ENCODE measurements at regions not wholly inside any gene's neighbourhood (a gene's known extent, or its start where the extent isn't known, plus 50 kb on each side); places are given as distances from the start of the nearest gene placed in this dataset.
A peak's percentile ranks its signal among the peaks of the same experiment; 100 is the strongest.

GRCh38 chr18:78232196-78232595 is 747.4 kb upstream of the SALL3 start:
- no peak overlapping the region for H3K27ac Mint-ChIP-seq
- DNase-seq (no peak), ATAC-seq (replicated peaks in 1 of 2) (no peak)
- H3K4me1 Mint-ChIP-seq (ENCODE audit: low read depth): no peaks in the 10 kb centered on the region
- no peaks in the 10 kb centered on the region for H3K9me3 Mint-ChIP-seq
- no peaks in the 10 kb centered on the region for H3K27me3 Mint-ChIP-seq (ENCODE audit: low read depth)
- no peak overlapping the region for H3K4me3 Mint-ChIP-seq
- H3K36me3 Mint-ChIP-seq (ENCODE audit: insufficient read depth in 2 of 2): peaks cover 2% of the 10 kb centered on the region in 2 donors

- peaks cover 5 to 6% of the 10 kb centered on the region in 2 donors for H3K9me3 Mint-ChIP-seq
- H3K36me3 Mint-ChIP-seq (ENCODE audit: insufficient read depth in 2 of 2): peaks cover 2 to 5% of the 10 kb centered on the region in 2 donors
- no peaks in the 10 kb centered on the region for H3K27me3 Mint-ChIP-seq (ENCODE audit: low read depth)
- no peak overlapping the region for H3K4me3 Mint-ChIP-seq
- DNase-seq (no peak), ATAC-seq (replicated peaks in 1 of 2) (no peak)
- no peak overlapping the region for H3K27ac Mint-ChIP-seq
- H3K4me1 Mint-ChIP-seq (ENCODE audit: low read depth): no peaks in the 10 kb centered on the region
Measured at GRCh38 chr18:78237864-78238263, 741.8 kb upstream of the SALL3 start.

GRCh38 chr18:78238404-78239089 is 741.1 kb upstream of the SALL3 start:
- ATAC-seq (replicated peaks in 1 of 2) (no peak), DNase-seq (peak in 1 of 2 donors; percentile 3)
- no peaks in the 10 kb centered on the region for H3K4me1 Mint-ChIP-seq (ENCODE audit: low read depth)
- H3K27me3 Mint-ChIP-seq (ENCODE audit: low read depth): no peaks in the 10 kb centered on the region
- no peak overlapping the region for H3K4me3 Mint-ChIP-seq
- peaks cover 5 to 6% of the 10 kb centered on the region in 2 donors for H3K9me3 Mint-ChIP-seq
- peaks cover 2 to 5% of the 10 kb centered on the region in 2 donors for H3K36me3 Mint-ChIP-seq (ENCODE audit: insufficient read depth in 2 of 2)
- no peak overlapping the region for H3K27ac Mint-ChIP-seq

- H3K36me3 Mint-ChIP-seq (ENCODE audit: insufficient read depth in 2 of 2): peaks cover 2 to 5% of the 10 kb centered on the region in 2 donors
- H3K4me3 Mint-ChIP-seq: no peak overlapping the region
- H3K27me3 Mint-ChIP-seq (ENCODE audit: low read depth): no peaks in the 10 kb centered on the region
- peaks cover 5 to 6% of the 10 kb centered on the region in 2 donors for H3K9me3 Mint-ChIP-seq
- no peak for ATAC-seq (replicated peaks in 1 of 2)
- no peak for DNase-seq
- no peak overlapping the region for H3K27ac Mint-ChIP-seq
- H3K4me1 Mint-ChIP-seq (ENCODE audit: low read depth): no peaks in the 10 kb centered on the region
Measured at GRCh38 chr18:78239090-78239457, 740.5 kb upstream of the SALL3 start.

GRCh38 chr18:78240101-78240500 is 739.5 kb upstream of the SALL3 start:
- Mint-ChIP-seq H3K27me3 (ENCODE audit: low read depth) (no peaks in the 10 kb centered on the region), H3K9me3 (peaks cover 5 to 6% of the 10 kb centered on the region in 2 donors), H3K27ac (no peak overlapping the region), H3K4me3 (no peak overlapping the region), H3K36me3 (ENCODE audit: insufficient read depth in 2 of 2) (peaks cover 2 to 5% of the 10 kb centered on the region in 2 donors), H3K4me1 (ENCODE audit: low read depth) (no peaks in the 10 kb centered on the region)
- DNase-seq: no peak
- no peak for ATAC-seq (replicated peaks in 1 of 2)

GRCh38 chr18:78240627-78241252 is 738.9 kb upstream of the SALL3 start:
- ATAC-seq (replicated peaks in 1 of 2) (no peak), DNase-seq (no peak)
- no peaks in the 10 kb centered on the region for H3K4me1 Mint-ChIP-seq (ENCODE audit: low read depth)
- H3K27ac Mint-ChIP-seq: no peak overlapping the region
- no peak overlapping the region for H3K4me3 Mint-ChIP-seq
- no peaks in the 10 kb centered on the region for H3K27me3 Mint-ChIP-seq (ENCODE audit: low read depth)
- peaks cover 2 to 5% of the 10 kb centered on the region in 2 donors for H3K36me3 Mint-ChIP-seq (ENCODE audit: insufficient read depth in 2 of 2)
- H3K9me3 Mint-ChIP-seq: peaks cover 5 to 6% of the 10 kb centered on the region in 2 donors

- H3K27ac Mint-ChIP-seq: no peak overlapping the region
- peaks cover 2 to 5% of the 10 kb centered on the region in 2 donors for H3K36me3 Mint-ChIP-seq (ENCODE audit: insufficient read depth in 2 of 2)
- H3K4me1 Mint-ChIP-seq (ENCODE audit: low read depth): no peaks in the 10 kb centered on the region
- H3K27me3 Mint-ChIP-seq (ENCODE audit: low read depth): no peaks in the 10 kb centered on the region
- DNase-seq (no peak), ATAC-seq (replicated peaks in 1 of 2) (no peak)
- H3K4me3 Mint-ChIP-seq: no peak overlapping the region
- H3K9me3 Mint-ChIP-seq: peaks cover 5 to 6% of the 10 kb centered on the region in 2 donors
Measured at GRCh38 chr18:78241535-78242253, 737.9 kb upstream of the SALL3 start.

- Mint-ChIP-seq H3K27me3 (ENCODE audit: low read depth) (no peaks in the 10 kb centered on the region), H3K4me1 (ENCODE audit: low read depth) (no peaks in the 10 kb centered on the region), H3K27ac (no peak overlapping the region), H3K9me3 (peaks cover 5 to 6% of the 10 kb centered on the region in 2 donors), H3K36me3 (ENCODE audit: insufficient read depth in 2 of 2) (peaks cover 2 to 5% of the 10 kb centered on the region in 2 donors), H3K4me3 (no peak overlapping the region)
- DNase-seq (no peak), ATAC-seq (replicated peaks in 1 of 2) (no peak)
Measured at GRCh38 chr18:78242254-78242643, 737.4 kb upstream of the SALL3 start.

GRCh38 chr18:78242806-78243205 is 736.8 kb upstream of the SALL3 start:
- no peaks in the 10 kb centered on the region for H3K27me3 Mint-ChIP-seq (ENCODE audit: low read depth)
- H3K4me1 Mint-ChIP-seq (ENCODE audit: low read depth): no peaks in the 10 kb centered on the region
- no peak overlapping the region for H3K4me3 Mint-ChIP-seq
- peaks cover 2 to 5% of the 10 kb centered on the region in 2 donors for H3K36me3 Mint-ChIP-seq (ENCODE audit: insufficient read depth in 2 of 2)
- ATAC-seq (replicated peaks in 1 of 2) (no peak), DNase-seq (no peak)
- H3K9me3 Mint-ChIP-seq: peaks cover 5 to 6% of the 10 kb centered on the region in 2 donors
- H3K27ac Mint-ChIP-seq: no peak overlapping the region

GRCh38 chr18:78244779-78245178 is 734.8 kb upstream of the SALL3 start:
- H3K4me3 Mint-ChIP-seq: no peak overlapping the region
- H3K27ac Mint-ChIP-seq: no peak overlapping the region
- H3K27me3 Mint-ChIP-seq (ENCODE audit: low read depth): no peaks in the 10 kb centered on the region
- ATAC-seq (replicated peaks in 1 of 2) (no peak), DNase-seq (no peak)
- no peaks in the 10 kb centered on the region for H3K9me3 Mint-ChIP-seq
- H3K4me1 Mint-ChIP-seq (ENCODE audit: low read depth): no peaks in the 10 kb centered on the region
- H3K36me3 Mint-ChIP-seq (ENCODE audit: insufficient read depth in 2 of 2): no peaks in the 10 kb centered on the region

- H3K4me3 Mint-ChIP-seq: no peak overlapping the region
- DNase-seq (no peak), ATAC-seq (replicated peaks in 1 of 2) (no peak)
- no peak overlapping the region for H3K27ac Mint-ChIP-seq
- H3K36me3 Mint-ChIP-seq (ENCODE audit: insufficient read depth in 2 of 2): no peaks in the 10 kb centered on the region
- no peaks in the 10 kb centered on the region for H3K9me3 Mint-ChIP-seq
- H3K27me3 Mint-ChIP-seq (ENCODE audit: low read depth): no peaks in the 10 kb centered on the region
- no peaks in the 10 kb centered on the region for H3K4me1 Mint-ChIP-seq (ENCODE audit: low read depth)
Measured at GRCh38 chr18:78245451-78245850, 734.2 kb upstream of the SALL3 start.

GRCh38 chr18:78246050-78246449 is 733.6 kb upstream of the SALL3 start:
- H3K9me3 Mint-ChIP-seq: no peaks in the 10 kb centered on the region
- ATAC-seq (replicated peaks in 1 of 2) (no peak), DNase-seq (no peak)
- H3K27me3 Mint-ChIP-seq (ENCODE audit: low read depth): no peaks in the 10 kb centered on the region
- H3K36me3 Mint-ChIP-seq (ENCODE audit: insufficient read depth in 2 of 2): no peaks in the 10 kb centered on the region
- no peaks in the 10 kb centered on the region for H3K4me1 Mint-ChIP-seq (ENCODE audit: low read depth)
- H3K4me3 Mint-ChIP-seq: no peak overlapping the region
- no peak overlapping the region for H3K27ac Mint-ChIP-seq

- ATAC-seq (replicated peaks in 1 of 2): no peak
- Mint-ChIP-seq H3K27ac (no peak overlapping the region), H3K27me3 (ENCODE audit: low read depth) (no peaks in the 10 kb centered on the region), H3K4me3 (no peak overlapping the region), H3K4me1 (ENCODE audit: low read depth) (no peaks in the 10 kb centered on the region), H3K9me3 (no peaks in the 10 kb centered on the region), H3K36me3 (ENCODE audit: insufficient read depth in 2 of 2) (no peaks in the 10 kb centered on the region)
- DNase-seq: no peak
Measured at GRCh38 chr18:78246588-78246987, 733.0 kb upstream of the SALL3 start.

Measured in activated T-cell treated with anti-CD3 and anti-CD28 coated beads, Interleukin-2, amount 50 U/mL, for 72 hours (primary cell).